ENCODE measurements at regions not wholly inside any gene's neighbourhood (a gene's known extent, or its start where the extent isn't known, plus 50 kb on each side); places are given as distances from the start of the nearest gene placed in this dataset.
A peak's percentile ranks its signal among the peaks of the same experiment; 100 is the strongest.

GRCh38 chr3:61450866-61451265, 110.5 kb upstream of the PTPRG start:
- H3K9me3 ChIP-seq: no peaks in the 10 kb centered on the region
- Mint-ChIP-seq H3K4me3 (ENCODE audit: unreplicated experiment) (no peak overlapping the region), H3K4me1 (ENCODE audit: low read depth, unreplicated experiment) (peaks cover 29% of the 10 kb centered on the region), H3K36me3 (ENCODE audit: insufficient read depth, unreplicated experiment) (peaks cover 8% of the 10 kb centered on the region), H3K27me3 (ENCODE audit: insufficient read depth, unreplicated experiment) (no peaks in the 10 kb centered on the region), H3K27ac (ENCODE audit: unreplicated experiment) (peak overlapping the region; percentile 89), H3K9me3 (ENCODE audit: unreplicated experiment) (peaks cover 22% of the 10 kb centered on the region)
- CTCF ChIA-PET: no interaction called here
- intact Hi-C loops (cut with micrococcal nuclease; ENCODE audit: unreplicated experiment): no loop called here
- POLR2A ChIA-PET: no interaction called here
- TF ChIP-seq, protein P1, sequence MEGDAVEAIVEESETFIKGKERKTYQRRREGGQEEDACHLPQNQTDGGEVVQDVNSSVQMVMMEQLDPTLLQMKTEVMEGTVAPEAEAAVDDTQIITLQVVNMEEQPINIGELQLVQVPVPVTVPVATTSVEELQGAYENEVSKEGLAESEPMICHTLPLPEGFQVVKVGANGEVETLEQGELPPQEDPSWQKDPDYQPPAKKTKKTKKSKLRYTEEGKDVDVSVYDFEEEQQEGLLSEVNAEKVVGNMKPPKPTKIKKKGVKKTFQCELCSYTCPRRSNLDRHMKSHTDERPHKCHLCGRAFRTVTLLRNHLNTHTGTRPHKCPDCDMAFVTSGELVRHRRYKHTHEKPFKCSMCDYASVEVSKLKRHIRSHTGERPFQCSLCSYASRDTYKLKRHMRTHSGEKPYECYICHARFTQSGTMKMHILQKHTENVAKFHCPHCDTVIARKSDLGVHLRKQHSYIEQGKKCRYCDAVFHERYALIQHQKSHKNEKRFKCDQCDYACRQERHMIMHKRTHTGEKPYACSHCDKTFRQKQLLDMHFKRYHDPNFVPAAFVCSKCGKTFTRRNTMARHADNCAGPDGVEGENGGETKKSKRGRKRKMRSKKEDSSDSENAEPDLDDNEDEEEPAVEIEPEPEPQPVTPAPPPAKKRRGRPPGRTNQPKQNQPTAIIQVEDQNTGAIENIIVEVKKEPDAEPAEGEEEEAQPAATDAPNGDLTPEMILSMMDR (IDR thresholded peaks at IDR 0.05; ENCODE audit: insufficient read depth in 1 of 2, low read depth in 1 of 2, low read length in 1 of 2, severe bottlenecking in 1 of 2, unreplicated experiment in 1 of 2): no peak
- peaks cover 27% of the 10 kb centered on the region for H3K4me1 ChIP-seq
- H3K4me3 ChIP-seq (ENCODE audit: low read depth, low read length): no peak overlapping the region
- no peaks in the 10 kb centered on the region for H3K36me3 ChIP-seq (ENCODE audit: control insufficient read depth, insufficient read depth, low read length)
- H3K27me3 ChIP-seq (replicated peaks; ENCODE audit: control insufficient read depth, insufficient read depth, low read length): no peaks in the 10 kb centered on the region
- DNase-seq: no peak
- BruUV-seq (replicated peaks): no TSS peak

DNA sequence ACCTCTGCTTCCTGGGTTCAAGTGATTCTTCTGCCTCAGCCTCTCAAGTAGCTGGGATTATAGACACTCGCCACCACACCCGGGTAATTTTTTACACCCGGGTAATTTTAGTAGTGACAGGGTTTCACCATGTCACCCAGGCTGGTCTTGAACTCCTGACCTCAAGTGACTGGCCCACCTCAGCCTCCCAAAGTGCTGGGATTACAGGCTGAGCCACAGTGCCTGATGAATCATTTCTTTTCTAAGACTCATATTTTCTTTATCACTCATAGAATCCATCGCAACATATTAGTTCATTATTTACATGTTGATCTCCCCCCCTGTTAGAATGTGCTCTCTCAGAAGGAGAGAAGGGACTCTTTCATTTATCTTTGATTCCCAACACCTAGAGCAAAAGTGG, 109.5 kb upstream of the PTPRG start:
- H3K4me3 Mint-ChIP-seq (ENCODE audit: unreplicated experiment): no peak overlapping the region
- peaks cover 29% of the 10 kb centered on the region for H3K4me1 Mint-ChIP-seq (ENCODE audit: low read depth, unreplicated experiment)
- H3K36me3 Mint-ChIP-seq (ENCODE audit: insufficient read depth, unreplicated experiment): peaks cover 8% of the 10 kb centered on the region
- TF ChIP-seq, protein P1 (IDR thresholded peaks at IDR 0.05; ENCODE audit: insufficient read depth in 1 of 2, low read depth in 1 of 2, low read length in 1 of 2, severe bottlenecking in 1 of 2, unreplicated experiment in 1 of 2): no peak
- Histone ChIP-seq H3K4me3 (ENCODE audit: low read depth, low read length) (no peak overlapping the region), H3K36me3 (ENCODE audit: control insufficient read depth, insufficient read depth, low read length) (no peaks in the 10 kb centered on the region), H3K27me3 (replicated peaks; ENCODE audit: control insufficient read depth, insufficient read depth, low read length) (no peaks in the 10 kb centered on the region), H3K4me1 (peaks cover 27% of the 10 kb centered on the region), H3K9me3 (no peaks in the 10 kb centered on the region)
- CTCF ChIA-PET: no interaction called here
- intact Hi-C loops (cut with micrococcal nuclease; ENCODE audit: unreplicated experiment): no loop called here
- POLR2A ChIA-PET: no interaction called here
- no peak for DNase-seq
- peaks cover 22% of the 10 kb centered on the region for H3K9me3 Mint-ChIP-seq (ENCODE audit: unreplicated experiment)
- no peaks in the 10 kb centered on the region for H3K27me3 Mint-ChIP-seq (ENCODE audit: insufficient read depth, unreplicated experiment)
- BruUV-seq (replicated peaks): no TSS peak
- H3K27ac Mint-ChIP-seq (ENCODE audit: unreplicated experiment): no peak overlapping the region

- BruUV-seq (replicated peaks): no TSS peak
- Histone ChIP-seq H3K4me3 (ENCODE audit: low read depth, low read length) (no peak overlapping the region), H3K4me1 (peaks cover 27% of the 10 kb centered on the region), H3K27me3 (replicated peaks; ENCODE audit: control insufficient read depth, insufficient read depth, low read length) (no peaks in the 10 kb centered on the region), H3K9me3 (no peaks in the 10 kb centered on the region), H3K36me3 (ENCODE audit: control insufficient read depth, insufficient read depth, low read length) (no peaks in the 10 kb centered on the region)
- H3K27ac Mint-ChIP-seq (ENCODE audit: unreplicated experiment): no peak overlapping the region
- no peak for DNase-seq
- peaks cover 8% of the 10 kb centered on the region for H3K36me3 Mint-ChIP-seq (ENCODE audit: insufficient read depth, unreplicated experiment)
- intact Hi-C loops (cut with micrococcal nuclease; ENCODE audit: unreplicated experiment): no loop called here
- POLR2A ChIA-PET: no interaction called here
- no peak overlapping the region for H3K4me3 Mint-ChIP-seq (ENCODE audit: unreplicated experiment)
- H3K4me1 Mint-ChIP-seq (ENCODE audit: low read depth, unreplicated experiment): peaks cover 29% of the 10 kb centered on the region
- CTCF ChIA-PET: no interaction called here
- no peaks in the 10 kb centered on the region for H3K27me3 Mint-ChIP-seq (ENCODE audit: insufficient read depth, unreplicated experiment)
- TF ChIP-seq, protein P1 (IDR thresholded peaks at IDR 0.05; ENCODE audit: insufficient read depth in 1 of 2, low read depth in 1 of 2, low read length in 1 of 2, severe bottlenecking in 1 of 2, unreplicated experiment in 1 of 2): no peak
- peaks cover 22% of the 10 kb centered on the region for H3K9me3 Mint-ChIP-seq (ENCODE audit: unreplicated experiment)
These were observed 108.8 kb upstream of the PTPRG start for GRCh38 chr3:61452535-61453090.
